SK-N-SH treated with all-trans-retinoic acid at 6 μM for 48 hours (cell line): ENCODE measurements at regions not wholly inside any gene's neighbourhood (a gene's known extent, or its start where the extent isn't known, plus 50 kb on each side); places are given as distances from the start of the nearest gene placed in this dataset.
"Not testable (repeated sequence)": the region's sequence is repeated elsewhere in the genome, so short reads cannot be mapped to it uniquely, and the experiment has no call there.

ENCODE experiments used
- BACH2 ChIP-seq: fragments of 250-450 bp; sonication (Bioruptor Pico); IDR thresholded peaks from 2 replicates; pipeline ENCODE4 v1.9.0; 2021; ENCODE audit warnings: mild to moderate bottlenecking, borderline replicate concordance
- CSDC2 ChIP-seq: fragments of 250-450 bp; sonication (Bioruptor Pico); IDR thresholded peaks from 2 replicates; pipeline ENCODE4 v1.5.0; 2020; ENCODE audit warnings: mild to moderate bottlenecking, moderate library complexity
- CSRNP3 ChIP-seq: fragments of 250-450 bp; sonication (Bioruptor Pico); IDR thresholded peaks from 2 replicates; pipeline ENCODE4 v1.5.1; 2021; ENCODE audit warnings: mild to moderate bottlenecking, moderate library complexity
- GLIS3 ChIP-seq: fragments of 250-450 bp; sonication (Bioruptor Pico); IDR thresholded peaks from 2 replicates; pipeline ENCODE4 v1.5.0; 2020; ENCODE audit warnings: mild to moderate bottlenecking, moderate library complexity
- OSR1 ChIP-seq: fragments of 250-450 bp; sonication (Bioruptor Pico); IDR thresholded peaks from 2 replicates; pipeline ENCODE4 v1.8.0; 2022; ENCODE audit warnings: moderate library complexity, mild to moderate bottlenecking, inconsistent platforms
- POU6F1 ChIP-seq: fragments of 250-450 bp; sonication (Bioruptor Pico); IDR thresholded peaks from 2 replicates; pipeline ENCODE4 v1.8.0; 2021; ENCODE audit warnings: low read depth, mild to moderate bottlenecking, moderate library complexity, borderline replicate concordance
- SNAI2 ChIP-seq: fragments of 250-450 bp; sonication (Bioruptor Pico); IDR thresholded peaks from 2 replicates; pipeline ENCODE4 v1.5.0; 2020; ENCODE audit warnings: mild to moderate bottlenecking, moderate library complexity
- ZFP3 ChIP-seq: fragments of 250-450 bp; sonication (Bioruptor Pico); IDR thresholded peaks from 2 replicates; pipeline ENCODE4 v1.5.0; 2020; ENCODE audit warnings: mild to moderate bottlenecking, moderate library complexity
- ZFP30 ChIP-seq: fragments of 450-650 bp; formaldehyde crosslinking; IDR thresholded peaks from 2 replicates; pipeline ENCODE4 v1.5.0; 2022; ENCODE audit warnings: mild to moderate bottlenecking, moderate library complexity

- TF ChIP-seq BACH2; CSDC2 (CRISPR knock-in tag); OSR1 (CRISPR knock-in tag); SNAI2; GLIS3 (CRISPR knock-in tag); ZFP30 (CRISPR knock-in tag); ZFP3 (CRISPR knock-in tag); CSRNP3 (CRISPR knock-in tag); POU6F1 (CRISPR knock-in tag): not testable (repeated sequence)
Measured at GRCh38 chr21:8234059-8234458, 2287.3 kb upstream of the TPTE start.
